ENCODE measurements at regions not wholly inside any gene's neighbourhood (a gene's known extent, or its start where the extent isn't known, plus 50 kb on each side); places are given as distances from the start of the nearest gene placed in this dataset.

- DNase-seq (ENCODE audit: low read depth, low spot score) (no peak), FAIRE-seq (no peak)
- Histone ChIP-seq H3K4me3 (ENCODE audit: control insufficient read depth in 2 of 3, extremely low read depth in 1 of 3, insufficient read depth in 2 of 3, low read depth in 1 of 3, low read length in 3 of 3) (no peak overlapping the region), H3K9me1 (ENCODE audit: control insufficient read depth, extremely low read depth, insufficient read depth, low read length) (no peaks in the 10 kb centered on the region), H2AFZ (ENCODE audit: control insufficient read depth, low read length) (no peak overlapping the region), H3K27ac (ENCODE audit: control insufficient read depth, insufficient read depth, low read length) (no peak overlapping the region), H3K9me3 (ENCODE audit: control insufficient read depth, low read depth, low read length) (no peaks in the 10 kb centered on the region), H4K20me1 (ENCODE audit: control insufficient read depth, extremely low read depth, insufficient read depth, low read length) (no peaks in the 10 kb centered on the region), H3K4me2 (ENCODE audit: control insufficient read depth, extremely low read depth, insufficient read depth, low read depth, low read length) (no peak overlapping the region), H3K27me3 (ENCODE audit: control insufficient read depth, extremely low read depth, insufficient read depth, low read length) (no peaks in the 10 kb centered on the region), H3K36me3 (ENCODE audit: control insufficient read depth in 2 of 2, extremely low read depth in 1 of 2, insufficient read depth in 2 of 2, low read length in 2 of 2) (no peaks in the 10 kb centered on the region), H3K79me2 (ENCODE audit: control insufficient read depth, insufficient read depth, low read length) (no peaks in the 10 kb centered on the region), H3K9ac (ENCODE audit: control insufficient read depth, extremely low read depth, insufficient read depth, low read length) (no peak overlapping the region), H3K4me1 (ENCODE audit: control insufficient read depth, extremely low read depth, insufficient read depth, low read length) (peaks cover 11% of the 10 kb centered on the region)
- dilution Hi-C loops (cut with MboI; ENCODE audit: extremely low pct_ligation_motif_present, low sequenced_read_pairs): no loop called here
- TF ChIP-seq EZH2 (IDR thresholded peaks at IDR 0.05; ENCODE audit: low read length) (no peak), CTCF (optimal IDR thresholded peaks at IDR 0.05 in 1 of 3, IDR thresholded peaks at IDR 0.05 in 1 of 3, conservative IDR thresholded peaks at IDR 0.05 in 1 of 3; ENCODE audit: extremely low read depth in 1 of 3, insufficient read depth in 2 of 3, low read length in 3 of 3) (no peak)
These were observed 71.2 kb upstream of the MPP7 start for GRCh38 chr10:28374036-28374435.

- Histone ChIP-seq H3K9me1 (ENCODE audit: control insufficient read depth, extremely low read depth, insufficient read depth, low read length) (no peaks in the 10 kb centered on the region), H3K4me3 (ENCODE audit: control insufficient read depth in 2 of 3, extremely low read depth in 1 of 3, insufficient read depth in 2 of 3, low read depth in 1 of 3, low read length in 3 of 3) (no peak overlapping the region), H3K4me2 (ENCODE audit: control insufficient read depth, extremely low read depth, insufficient read depth, low read depth, low read length) (peak overlapping the region; percentile 54), H4K20me1 (ENCODE audit: control insufficient read depth, extremely low read depth, insufficient read depth, low read length) (no peaks in the 10 kb centered on the region), H3K9me3 (ENCODE audit: control insufficient read depth, low read depth, low read length) (no peaks in the 10 kb centered on the region), H3K79me2 (ENCODE audit: control insufficient read depth, insufficient read depth, low read length) (no peaks in the 10 kb centered on the region), H3K9ac (ENCODE audit: control insufficient read depth, extremely low read depth, insufficient read depth, low read length) (no peak overlapping the region), H3K27ac (ENCODE audit: control insufficient read depth, insufficient read depth, low read length) (no peak overlapping the region), H2AFZ (ENCODE audit: control insufficient read depth, low read length) (peak overlapping the region; percentile 1), H3K27me3 (ENCODE audit: control insufficient read depth, extremely low read depth, insufficient read depth, low read length) (no peaks in the 10 kb centered on the region), H3K4me1 (ENCODE audit: control insufficient read depth, extremely low read depth, insufficient read depth, low read length) (peaks cover 11% of the 10 kb centered on the region), H3K36me3 (ENCODE audit: control insufficient read depth in 2 of 2, extremely low read depth in 1 of 2, insufficient read depth in 2 of 2, low read length in 2 of 2) (no peaks in the 10 kb centered on the region)
- TF ChIP-seq CTCF (optimal IDR thresholded peaks at IDR 0.05 in 1 of 3, IDR thresholded peaks at IDR 0.05 in 1 of 3, conservative IDR thresholded peaks at IDR 0.05 in 1 of 3; ENCODE audit: extremely low read depth in 1 of 3, insufficient read depth in 2 of 3, low read length in 3 of 3) (no peak), EZH2 (IDR thresholded peaks at IDR 0.05; ENCODE audit: low read length) (no peak)
- no peak for DNase-seq (ENCODE audit: low read depth, low spot score)
- dilution Hi-C loops (cut with MboI; ENCODE audit: extremely low pct_ligation_motif_present, low sequenced_read_pairs): loop anchor here (25.0 kb wide), 1 partner anchor 113 kb away; no protein-coding TSS in a partner anchor
- FAIRE-seq: peak; percentile 53
These were observed 72.8 kb upstream of the MPP7 start for GRCh38 chr10:28375399-28376354.

All from keratinocyte (primary cell).